Nephron (organoid): ENCODE measurements at regions not wholly inside any gene's neighbourhood (a gene's known extent, or its start where the extent isn't known, plus 50 kb on each side); places are given as distances from the start of the nearest gene placed in this dataset.
"Not testable (repeated sequence)": the region's sequence is repeated elsewhere in the genome, so short reads cannot be mapped to it uniquely, and the experiment has no call there.

ENCODE experiments used
- H3K27ac Mint-ChIP-seq, 3 experiments: 2 replicates each; pipeline ENCODE4 v1.8.0; 2020; ENCODE audit warnings: mixed read lengths in 3 of 3, mild to moderate bottlenecking in 2 of 3, moderate library complexity in 1 of 3
- H3K27me3 Mint-ChIP-seq: 2 replicates; pipeline ENCODE4 v1.8.0; 2021; ENCODE audit warnings: low read depth, mild to moderate bottlenecking, moderate library complexity, mixed read lengths
- H3K36me3 Mint-ChIP-seq: 2 replicates; pipeline ENCODE4 v1.8.0; 2020; ENCODE audit warnings: low read depth, mixed read lengths
- H3K4me1 Mint-ChIP-seq: 2 replicates; pipeline ENCODE4 v1.8.0; 2020; ENCODE audit warnings: mixed read lengths
- H3K4me3 Mint-ChIP-seq, 3 experiments: 2 replicates each; pipeline ENCODE4 v1.8.0; 2020; ENCODE audit warnings: mild to moderate bottlenecking in 3 of 3, mixed read lengths in 3 of 3, moderate library complexity in 2 of 3
- H3K9me3 Mint-ChIP-seq: 2 replicates; pipeline ENCODE4 v1.8.0; 2020; ENCODE audit warnings: mixed read lengths
- TF ChIP-seq, protein P1 (sequence below), 3 experiments: fragments of 200-600 bp; sonication (generic); IDR thresholded peaks; one replicate each; pipeline ENCODE4 v1.5.0; 2021; ENCODE audit warnings: antibody characterized with exemption in 3 of 3; ENCODE audit not compliant: unreplicated experiment in 3 of 3

DNA sequence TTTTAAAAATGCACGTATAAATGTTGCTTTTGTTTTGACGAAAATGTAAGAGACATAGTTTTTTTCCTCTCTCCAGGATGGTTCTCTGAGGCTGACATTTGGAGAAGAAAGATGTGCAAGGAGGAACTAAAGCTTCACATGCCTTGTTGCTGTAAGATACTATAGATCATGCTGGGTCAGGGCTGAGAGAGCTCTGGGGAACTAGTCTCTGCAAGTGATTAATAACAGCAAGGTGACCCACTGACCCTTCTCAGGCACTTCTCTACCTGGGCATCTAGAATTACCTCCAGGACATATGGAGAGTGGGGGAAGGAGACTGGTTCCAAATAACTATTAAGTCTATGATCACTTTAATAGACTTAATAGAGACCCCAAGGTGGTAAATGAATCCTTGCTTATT is 246.0 kb downstream of the KBTBD8 start:
- Mint-ChIP-seq H3K4me3 (no peak overlapping the region), H3K4me1 (no peaks in the 10 kb centered on the region), H3K27me3 (no peaks in the 10 kb centered on the region), H3K9me3 (no peaks in the 10 kb centered on the region), H3K27ac (no peak overlapping the region), H3K36me3 (no peaks in the 10 kb centered on the region)
- TF ChIP-seq, protein P1, sequence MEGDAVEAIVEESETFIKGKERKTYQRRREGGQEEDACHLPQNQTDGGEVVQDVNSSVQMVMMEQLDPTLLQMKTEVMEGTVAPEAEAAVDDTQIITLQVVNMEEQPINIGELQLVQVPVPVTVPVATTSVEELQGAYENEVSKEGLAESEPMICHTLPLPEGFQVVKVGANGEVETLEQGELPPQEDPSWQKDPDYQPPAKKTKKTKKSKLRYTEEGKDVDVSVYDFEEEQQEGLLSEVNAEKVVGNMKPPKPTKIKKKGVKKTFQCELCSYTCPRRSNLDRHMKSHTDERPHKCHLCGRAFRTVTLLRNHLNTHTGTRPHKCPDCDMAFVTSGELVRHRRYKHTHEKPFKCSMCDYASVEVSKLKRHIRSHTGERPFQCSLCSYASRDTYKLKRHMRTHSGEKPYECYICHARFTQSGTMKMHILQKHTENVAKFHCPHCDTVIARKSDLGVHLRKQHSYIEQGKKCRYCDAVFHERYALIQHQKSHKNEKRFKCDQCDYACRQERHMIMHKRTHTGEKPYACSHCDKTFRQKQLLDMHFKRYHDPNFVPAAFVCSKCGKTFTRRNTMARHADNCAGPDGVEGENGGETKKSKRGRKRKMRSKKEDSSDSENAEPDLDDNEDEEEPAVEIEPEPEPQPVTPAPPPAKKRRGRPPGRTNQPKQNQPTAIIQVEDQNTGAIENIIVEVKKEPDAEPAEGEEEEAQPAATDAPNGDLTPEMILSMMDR (IDR thresholded peaks at IDR 0.05; ENCODE audit: unreplicated experiment in 3 of 3) = no peak

DNA sequence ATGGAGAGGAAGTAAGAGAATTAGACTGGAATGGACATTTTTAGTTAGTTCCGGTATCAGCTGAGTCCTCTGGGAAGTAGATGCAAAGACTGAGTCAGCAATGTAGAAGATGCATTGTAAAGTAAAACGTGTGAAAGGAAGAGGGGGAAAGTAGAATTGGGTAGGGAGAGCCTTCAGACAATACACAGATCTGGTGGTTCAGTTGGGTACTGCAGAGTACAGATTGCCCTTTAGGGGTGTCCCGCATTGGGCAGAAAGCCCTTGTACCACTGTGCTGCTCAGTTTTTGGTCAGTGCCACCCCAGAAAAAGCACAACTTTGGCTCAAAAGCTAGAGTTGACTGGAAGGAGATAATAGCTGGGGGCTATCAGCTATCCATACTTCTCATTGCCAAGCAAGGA is 247.4 kb downstream of the KBTBD8 start:
- H3K27ac Mint-ChIP-seq = no peak overlapping the region
- no peaks in the 10 kb centered on the region for H3K9me3 Mint-ChIP-seq
- no peaks in the 10 kb centered on the region for H3K27me3 Mint-ChIP-seq
- H3K4me3 Mint-ChIP-seq = no peak overlapping the region
- H3K4me1 Mint-ChIP-seq = no peaks in the 10 kb centered on the region
- H3K36me3 Mint-ChIP-seq = no peaks in the 10 kb centered on the region
- TF ChIP-seq, protein P1 (IDR thresholded peaks at IDR 0.05; ENCODE audit: unreplicated experiment in 3 of 3) = no peak

DNA sequence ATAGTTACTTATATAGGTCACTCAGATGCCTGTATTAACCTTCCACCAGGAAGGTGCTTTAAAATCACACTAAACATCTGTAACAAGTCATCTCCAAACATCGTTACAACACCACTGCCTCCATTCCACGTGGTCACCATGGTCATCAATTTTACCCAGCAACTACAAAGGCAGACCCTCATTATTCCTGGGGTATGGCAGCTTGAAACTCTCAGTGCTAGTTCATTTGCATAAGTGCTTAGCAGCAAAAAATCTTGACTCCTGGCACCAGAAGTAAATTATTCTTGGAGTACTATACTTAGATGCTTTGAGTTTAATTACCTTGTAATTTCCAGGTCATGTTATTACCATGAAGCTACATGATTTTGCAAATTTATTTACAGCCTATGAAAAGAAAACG is 250.6 kb downstream of the KBTBD8 start:
- H3K27me3 Mint-ChIP-seq = peaks cover 4% of the 10 kb centered on the region
- no peaks in the 10 kb centered on the region for H3K36me3 Mint-ChIP-seq
- H3K9me3 Mint-ChIP-seq = peaks cover 10% of the 10 kb centered on the region
- H3K4me1 Mint-ChIP-seq = no peaks in the 10 kb centered on the region
- no peak overlapping the region for H3K4me3 Mint-ChIP-seq
- TF ChIP-seq, protein P1 (IDR thresholded peaks at IDR 0.05; ENCODE audit: unreplicated experiment in 3 of 3) = no peak
- no peak overlapping the region for H3K27ac Mint-ChIP-seq

DNA sequence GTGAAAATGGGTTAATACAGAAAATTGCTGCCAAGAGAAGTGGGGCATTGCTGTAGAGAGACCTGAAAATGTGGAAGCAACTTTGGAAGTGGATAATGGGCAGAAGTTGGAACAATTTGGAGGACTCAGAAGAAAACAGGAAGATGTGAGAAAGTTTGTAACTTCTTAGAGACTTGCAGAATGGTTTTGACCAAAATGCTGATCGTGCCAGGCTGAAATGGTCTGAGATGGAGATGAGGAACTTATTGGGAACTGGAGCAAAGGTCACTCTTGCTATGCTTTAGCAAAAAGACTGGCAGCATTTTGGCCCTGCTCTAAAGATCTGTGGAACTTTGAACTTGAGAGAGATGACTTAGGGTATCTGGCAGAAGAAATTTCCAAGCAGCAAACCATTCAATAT is 254.8 kb downstream of the KBTBD8 start:
- H3K36me3 Mint-ChIP-seq, H3K4me3 Mint-ChIP-seq, H3K27me3 Mint-ChIP-seq, H3K4me1 Mint-ChIP-seq, H3K27ac Mint-ChIP-seq: not testable (repeated sequence)
- H3K9me3 Mint-ChIP-seq = peaks cover 34% of the 10 kb centered on the region

DNA sequence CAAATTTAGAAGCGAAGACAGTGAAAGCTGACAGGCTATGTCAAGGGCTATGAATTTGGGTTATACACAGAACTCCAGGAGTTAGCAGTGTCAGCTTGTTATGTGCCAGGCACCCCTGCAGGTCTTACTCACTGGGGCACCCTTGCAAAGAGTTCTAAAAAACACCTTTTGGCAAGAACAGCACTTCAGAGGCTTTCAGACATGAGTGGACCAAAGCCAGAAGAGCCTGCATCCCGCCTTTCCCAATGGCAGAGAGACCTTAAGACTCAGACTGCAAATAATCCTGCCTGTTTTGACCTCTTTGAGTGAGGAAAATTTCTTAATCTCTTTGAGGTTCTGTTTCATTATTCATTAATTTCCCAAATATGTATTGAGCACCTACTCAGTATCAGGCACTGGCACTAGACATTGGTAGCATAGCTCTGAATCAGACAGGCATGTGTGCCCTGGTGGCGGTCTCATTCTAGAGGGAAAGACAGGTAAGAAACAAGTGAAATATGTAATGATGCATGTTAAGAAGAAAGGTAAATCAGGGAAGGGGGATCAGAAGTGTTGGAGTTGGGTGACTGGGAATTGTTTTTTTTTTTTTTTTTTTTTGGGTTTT is 280.0 kb downstream of the KBTBD8 start:
- Mint-ChIP-seq H3K9me3 (peaks cover 10% of the 10 kb centered on the region), H3K27me3 (no peaks in the 10 kb centered on the region), H3K27ac (no peak overlapping the region), H3K4me3 (no peak overlapping the region), H3K4me1 (no peaks in the 10 kb centered on the region), H3K36me3 (no peaks in the 10 kb centered on the region)
- TF ChIP-seq, protein P1 (IDR thresholded peaks at IDR 0.05; ENCODE audit: unreplicated experiment in 3 of 3) = no peak

DNA sequence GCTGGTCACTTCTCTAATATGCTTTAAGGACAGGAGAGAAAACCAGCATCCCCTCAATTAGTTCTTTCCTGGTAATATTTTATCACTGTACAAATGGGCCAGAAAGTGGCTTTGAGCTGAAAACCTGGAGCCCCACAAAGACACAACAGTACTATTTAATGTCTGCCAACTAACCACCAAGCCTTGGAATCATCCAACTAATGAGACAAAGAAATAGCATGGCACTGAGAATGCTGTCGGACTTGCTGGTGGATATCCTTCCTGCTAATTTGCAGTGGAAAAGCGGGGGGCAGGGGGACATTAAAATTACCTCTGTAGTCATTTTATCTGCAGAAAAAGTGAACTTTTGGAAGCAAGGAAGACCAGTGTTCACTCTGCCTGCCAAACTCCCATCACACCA is 288.5 kb downstream of the KBTBD8 start:
- Mint-ChIP-seq H3K9me3 (peaks cover 6% of the 10 kb centered on the region), H3K27me3 (no peaks in the 10 kb centered on the region), H3K4me3 (no peak overlapping the region), H3K36me3 (no peaks in the 10 kb centered on the region), H3K4me1 (peaks cover 11% of the 10 kb centered on the region), H3K27ac (no peak overlapping the region)
- TF ChIP-seq, protein P1 (IDR thresholded peaks at IDR 0.05; ENCODE audit: unreplicated experiment in 3 of 3) = no peak
